ENCODE measurements at regions not wholly inside any gene's neighbourhood (a gene's known extent, or its start where the extent isn't known, plus 50 kb on each side); places are given as distances from the start of the nearest gene placed in this dataset.

GRCh38 chr2:18814387-18814786 lies 225.0 kb upstream of the NT5C1B start:
- DNase-seq (ENCODE audit: extremely low read depth in 1 of 4, low spot score in 3 of 4) (no peak), ATAC-seq (no peak), FAIRE-seq (no peak)
- in situ Hi-C loops (cut with MboI) (no loop called here), intact Hi-C loops (cut with micrococcal nuclease) (no loop called here)
- H3K9ac ChIP-seq (ENCODE audit: insufficient read depth in 1 of 2, low read depth in 2 of 2, low read length in 2 of 2): no peak overlapping the region
- no peak overlapping the region for H3K27ac ChIP-seq (ENCODE audit: extremely low read depth, low read depth, low read length)
- H3K36me3 ChIP-seq (ENCODE audit: control insufficient read depth, insufficient read depth, low read length): no peaks in the 10 kb centered on the region
- WGBS (ENCODE audit: insufficient coverage, low coverage, missing lambda C conversion rate): 0% methylated on average over 2 of the region's 2 CpGs
- no peaks in the 10 kb centered on the region for H3K27me3 ChIP-seq (ENCODE audit: control insufficient read depth in 2 of 2, insufficient read depth in 2 of 2, low read length in 2 of 2)
- no peaks in the 10 kb centered on the region for H3K4me1 ChIP-seq (replicated peaks in 1 of 2; ENCODE audit: control insufficient read depth in 2 of 2, insufficient read depth in 2 of 2, low read length in 2 of 2)
- CTCF ChIA-PET (ENCODE audit: low intra/inter-chr PET ratio): no interaction called here
- no peaks in the 10 kb centered on the region for H4K20me1 ChIP-seq (replicated peaks; ENCODE audit: control insufficient read depth, insufficient read depth, low read length)
- no peak overlapping the region for H3K4me3 ChIP-seq
- H3K9me3 ChIP-seq (replicated peaks; ENCODE audit: control insufficient read depth, insufficient read depth, low read depth, low read length): no peaks in the 10 kb centered on the region
- H3K9me1 ChIP-seq (ENCODE audit: control insufficient read depth, insufficient read depth, low read length): no peaks in the 10 kb centered on the region
- H3K79me2 ChIP-seq (ENCODE audit: control insufficient read depth, insufficient read depth, low read length): no peaks in the 10 kb centered on the region
- POLR2A ChIA-PET: no interaction called here
- no peak for TF ChIP-seq ZNF143 (CRISPR knock-in tag; IDR thresholded peaks at IDR 0.05)
- TF ChIP-seq ZNF644 (tag; IDR thresholded peaks at IDR 0.05; ENCODE audit: low read depth): no peak
- no peak for TF ChIP-seq CBX3 (IDR thresholded peaks at IDR 0.05; ENCODE audit: borderline replicate concordance in 1 of 2, low read length in 2 of 2)
- TF ChIP-seq PHF21A (IDR thresholded peaks at IDR 0.05; ENCODE audit: borderline replicate concordance, low read depth): no peak
- TF ChIP-seq ZNF217 (CRISPR knock-in tag; IDR thresholded peaks at IDR 0.05): no peak
- no peak for TF ChIP-seq ZFPM2 (CRISPR knock-in tag; IDR thresholded peaks at IDR 0.05)
- TF ChIP-seq KLF16 (IDR thresholded peaks at IDR 0.05): no peak
- TF ChIP-seq MNT (conservative IDR thresholded peaks at IDR 0.05): no peak
- TF ChIP-seq TOE1 (IDR thresholded peaks at IDR 0.05; ENCODE audit: borderline replicate concordance): no peak
- TF ChIP-seq TOE1 (CRISPR knock-in tag; IDR thresholded peaks at IDR 0.05; ENCODE audit: borderline replicate concordance, low read depth): no peak
- TF ChIP-seq IRF2 (CRISPR knock-in tag; IDR thresholded peaks at IDR 0.05): no peak
- TF ChIP-seq GTF3C2 (IDR thresholded peaks at IDR 0.05; ENCODE audit: borderline replicate concordance, extremely low read depth, insufficient read length): no peak
- TF ChIP-seq CBFB (CRISPR knock-in tag; IDR thresholded peaks at IDR 0.05): no peak
- TF ChIP-seq ZFP1 (CRISPR knock-in tag; IDR thresholded peaks at IDR 0.05): no peak
- TF ChIP-seq GATA2 (CRISPR knock-in tag; IDR thresholded peaks at IDR 0.05): no peak
- TF ChIP-seq ZNF586 (CRISPR knock-in tag; conservative IDR thresholded peaks at IDR 0.05): no peak
- no peak for TF ChIP-seq ATF1 (CRISPR knock-in tag; IDR thresholded peaks at IDR 0.05)
- no peak for TF ChIP-seq ATF1 (tag; IDR thresholded peaks at IDR 0.05)
- no peak overlapping the region for H3K4me2 ChIP-seq (ENCODE audit: insufficient read depth, low read length)
- H2AFZ ChIP-seq (ENCODE audit: low read depth, low read length): no peak overlapping the region
- BruUV-seq (replicated peaks): no TSS peak
